T-helper 1 cell (primary cell): ENCODE measurements at regions not wholly inside any gene's neighbourhood (a gene's known extent, or its start where the extent isn't known, plus 50 kb on each side); places are given as distances from the start of the nearest gene placed in this dataset.
"Not testable (repeated sequence)": the region's sequence is repeated elsewhere in the genome, so short reads cannot be mapped to it uniquely, and the experiment has no call there.

Source experiments
- DNase-seq, 5 donors: peaks; one replicate each; pipeline ENCODE4 v3.0.0-alpha.2; 2012 to 2020

- no peak for DNase-seq
Measured at GRCh38 chr12:131290255-131290959, 336.7 kb downstream of the ADGRD1 start.

GRCh38 chr12:131293071-131294015 lies 339.6 kb downstream of the ADGRD1 start:
- not testable (repeated sequence) for DNase-seq

- DNase-seq: not testable (repeated sequence)
Measured at GRCh38 chr12:131294716-131295115, 341.0 kb downstream of the ADGRD1 start.

GRCh38 chr12:131295117-131295516 lies 341.4 kb downstream of the ADGRD1 start:
- not testable (repeated sequence) for DNase-seq

GRCh38 chr12:131295559-131295958 lies 341.9 kb downstream of the ADGRD1 start:
- DNase-seq: not testable (repeated sequence)

- DNase-seq: not testable (repeated sequence)
Measured at GRCh38 chr12:131296136-131296535, 342.4 kb downstream of the ADGRD1 start.

- not testable (repeated sequence) for DNase-seq
Measured at GRCh38 chr12:131296651-131297050, 342.9 kb downstream of the ADGRD1 start.

GRCh38 chr12:131298526-131299369 lies 345.0 kb downstream of the ADGRD1 start:
- not testable (repeated sequence) for DNase-seq

- not testable (repeated sequence) for DNase-seq
Measured at GRCh38 chr12:131299370-131299701, 345.6 kb downstream of the ADGRD1 start.

GRCh38 chr12:131303576-131303975 lies 349.9 kb downstream of the ADGRD1 start:
- DNase-seq: not testable (repeated sequence)

GRCh38 chr12:131304642-131305041 lies 350.9 kb downstream of the ADGRD1 start:
- DNase-seq: not testable (repeated sequence)

GRCh38 chr12:131309700-131310099 lies 356.0 kb downstream of the ADGRD1 start:
- no peak for DNase-seq

- DNase-seq: not testable (repeated sequence)
Measured at GRCh38 chr12:131310227-131310969, 356.7 kb downstream of the ADGRD1 start.

- DNase-seq: not testable (repeated sequence)
Measured at GRCh38 chr12:131311279-131311722, 357.6 kb downstream of the ADGRD1 start.

- no peak for DNase-seq
Measured at GRCh38 chr12:131311764-131312163, 358.1 kb downstream of the ADGRD1 start.

- DNase-seq: not testable (repeated sequence)
Measured at GRCh38 chr12:131312382-131312781, 358.7 kb downstream of the ADGRD1 start.

- no peak for DNase-seq
Measured at GRCh38 chr12:131312793-131313545, 359.3 kb downstream of the ADGRD1 start.

- DNase-seq: no peak
Measured at GRCh38 chr12:131313635-131314034, 359.9 kb downstream of the ADGRD1 start.

GRCh38 chr12:131314524-131315090 lies 360.9 kb downstream of the ADGRD1 start:
- no peak for DNase-seq

- DNase-seq: no peak
Measured at GRCh38 chr12:131315601-131316000, 361.9 kb downstream of the ADGRD1 start.

- DNase-seq: no peak
Measured at GRCh38 chr12:131316388-131316787, 362.7 kb downstream of the ADGRD1 start.
